MM.1S (cell line): ENCODE measurements at regions not wholly inside any gene's neighbourhood (a gene's known extent, or its start where the extent isn't known, plus 50 kb on each side); places are given as distances from the start of the nearest gene placed in this dataset.

Experiments used
- CTCF ChIP-seq: fragments of 300-600 bp; sonication (generic); IDR thresholded peaks from 2 replicates; pipeline ENCODE4 v1.5.1; 2016; ENCODE audit warnings: antibody characterized with exemption, low read length, mixed read lengths
- EZH2phosphoT487 ChIP-seq: fragments of 300-600 bp; sonication (generic); IDR thresholded peaks from 2 replicates; pipeline ENCODE4 v1.6.1; 2018; ENCODE audit warnings: antibody characterized with exemption, low read length

- TF ChIP-seq CTCF (no peak), EZH2phosphoT487 (no peak)
These were observed 152.7 kb upstream of the MAF start for GRCh38 chr16:79753286-79753685.
